Neural cell (in vitro differentiated cells): ENCODE measurements at regions not wholly inside any gene's neighbourhood (a gene's known extent, or its start where the extent isn't known, plus 50 kb on each side); places are given as distances from the start of the nearest gene placed in this dataset.

ENCODE experiments used
- H2AFZ ChIP-seq: fragments of 200-600, 300-800 bp; sonication (generic), shearing (Covaris generic); 2 replicates; pipeline ENCODE4 v1.6.0; 2014; ENCODE audit warnings: low read depth, mild to moderate bottlenecking, antibody characterized with exemption, low read length, moderate library complexity
- H3F3A ChIP-seq: fragments of 200-600 bp; shearing (Covaris generic); 2 replicates; pipeline ENCODE4 v1.6.1; 2016; ENCODE audit warnings: mild to moderate bottlenecking, moderate library complexity, mixed read lengths, antibody characterized with exemption, low read length; ENCODE audit not compliant: insufficient read depth, poor library complexity, severe bottlenecking
- H3K27ac ChIP-seq: fragments of 200-600, 300-800 bp; sonication (generic), shearing (Covaris generic); 2 replicates; pipeline ENCODE4 v1.5.1; 2014; ENCODE audit warnings: mild to moderate bottlenecking, low read length, moderate library complexity
- H3K27me3 ChIP-seq: fragments of 300-800, 200-600 bp; sonication (generic), shearing (Covaris generic); 2 replicates; pipeline ENCODE4 v1.6.0; 2014; ENCODE audit warnings: mild to moderate bottlenecking, low read depth, low read length, moderate library complexity; ENCODE audit not compliant: insufficient read depth
- H3K36me3 ChIP-seq: fragments of 300-800, 200-600 bp; sonication (generic), shearing (Covaris generic); 2 replicates; pipeline ENCODE4 v1.5.1; 2014; ENCODE audit warnings: mild to moderate bottlenecking, antibody characterized with exemption, low read length, moderate library complexity; ENCODE audit not compliant: insufficient read depth
- H3K4me2 ChIP-seq: fragments of 300-800, 200-600 bp; sonication (generic), shearing (Covaris generic); 2 replicates; pipeline ENCODE4 v1.6.0; 2014; ENCODE audit warnings: mild to moderate bottlenecking, low read length
- H3K4me3 ChIP-seq: fragments of 300-800, 200-600 bp; sonication (generic), shearing (Covaris generic); 2 replicates; pipeline ENCODE4 v1.5.1; 2014; ENCODE audit warnings: mild to moderate bottlenecking, low read length, moderate library complexity
- H3K79me2 ChIP-seq: fragments of 200-600 bp; shearing (Covaris generic); replicated peaks from 2 replicates; pipeline ENCODE4 v1.6.0; 2014; ENCODE audit warnings: mild to moderate bottlenecking, low read length, moderate library complexity; ENCODE audit not compliant: insufficient read depth
- H3K9ac ChIP-seq: fragments of 300-800, 200-600 bp; sonication (generic), shearing (Covaris generic); 2 replicates; pipeline ENCODE4 v1.6.1; 2016; ENCODE audit warnings: mild to moderate bottlenecking, low read length, mixed read lengths
- H3K9me2 ChIP-seq: fragments of 200-600 bp; shearing (Covaris generic); 2 replicates; pipeline ENCODE4 v1.6.1; 2016; ENCODE audit warnings: mild to moderate bottlenecking, low read length, mixed read lengths; ENCODE audit not compliant: insufficient read depth
- H3K9me3 ChIP-seq: fragments of 200-600, 300-800 bp; sonication (generic), shearing (Covaris generic); 2 replicates; pipeline ENCODE4 v1.6.1; 2016; ENCODE audit warnings: mild to moderate bottlenecking, mixed run types, low read length, moderate library complexity, mixed read lengths
- H4K20me1 ChIP-seq: fragments of 200-600 bp; shearing (Covaris generic); 2 replicates; pipeline ENCODE4 v1.6.1; 2016; ENCODE audit warnings: mild to moderate bottlenecking, mixed run types; ENCODE audit not compliant: insufficient read depth
- EP300 ChIP-seq: fragments of 450-650 bp; conservative IDR thresholded peaks from 2 replicates; pipeline ENCODE4 v1.6.1; 2014; ENCODE audit warnings: antibody characterized with exemption, mild to moderate bottlenecking, moderate library complexity; ENCODE audit not compliant: poor library complexity, severe bottlenecking
- EZH2 ChIP-seq: fragments of 200-600, 300-800 bp; shearing (Covaris generic), sonication (generic); IDR thresholded peaks from 2 replicates; pipeline ENCODE4 v1.6.1; 2014; ENCODE audit warnings: antibody characterized with exemption, low read length, borderline replicate concordance, mild to moderate bottlenecking; ENCODE audit not compliant: insufficient read depth, poor library complexity, severe bottlenecking
- MXI1 ChIP-seq: fragments of 450-650 bp; conservative IDR thresholded peaks from 2 replicates; pipeline ENCODE4 v1.6.1; 2014; ENCODE audit warnings: antibody characterized with exemption, mild to moderate bottlenecking; ENCODE audit not compliant: poor library complexity, severe bottlenecking
- POLR2AphosphoS5 ChIP-seq: IDR thresholded peaks from 2 replicates; pipeline ENCODE4 v1.6.1; 2012
- RAD21 ChIP-seq: fragments of 450-650 bp; conservative IDR thresholded peaks from 2 replicates; pipeline ENCODE4 v1.6.1; 2014; ENCODE audit warnings: antibody characterized with exemption, mild to moderate bottlenecking, moderate library complexity
- SMC3 ChIP-seq: fragments of 450-650 bp; conservative IDR thresholded peaks from 2 replicates; pipeline ENCODE4 v1.6.1; 2014; ENCODE audit warnings: antibody characterized with exemption, mild to moderate bottlenecking, moderate library complexity; ENCODE audit not compliant: poor library complexity
- TAF1 ChIP-seq: IDR thresholded peaks from 2 replicates; pipeline ENCODE4 v1.6.1; 2012; ENCODE audit warnings: low read depth
- TF ChIP-seq, protein P1 (sequence below): IDR thresholded peaks from 2 replicates; pipeline ENCODE4 v1.6.1; 2012; ENCODE audit warnings: borderline replicate concordance
- TF ChIP-seq, protein P2 (sequence below): fragments of 450-650 bp; IDR thresholded peaks from 2 replicates; pipeline ENCODE4 v1.5.1; 2014; ENCODE audit warnings: antibody characterized with exemption, mild to moderate bottlenecking, moderate library complexity; ENCODE audit not compliant: poor library complexity, severe bottlenecking

DNA sequence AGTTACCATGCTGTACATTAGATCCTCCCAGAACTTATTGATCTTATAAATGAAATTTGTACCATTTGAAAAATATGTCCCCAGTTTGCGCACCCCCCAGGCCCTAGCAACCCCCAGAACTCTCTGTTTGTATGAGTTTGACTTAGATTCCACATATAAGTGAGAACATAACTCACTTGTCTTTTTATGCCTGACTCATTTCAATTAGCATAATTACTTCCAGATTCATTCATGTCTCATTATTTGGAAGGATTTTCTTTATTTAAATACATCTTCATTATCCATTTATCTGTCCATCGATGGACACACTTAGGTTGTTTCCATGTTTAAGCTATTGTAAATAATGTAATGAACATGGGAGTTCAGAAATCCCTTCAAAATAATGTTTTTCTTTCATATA lies 705.9 kb downstream of the CCDC85A start:
- Histone ChIP-seq H3F3A (no peaks in the 10 kb centered on the region), H3K4me3 (no peak overlapping the region), H3K9ac (no peak overlapping the region), H3K9me2 (no peaks in the 10 kb centered on the region), H3K4me2 (no peak overlapping the region), H4K20me1 (no peaks in the 10 kb centered on the region), H3K9me3 (no peaks in the 10 kb centered on the region), H3K36me3 (no peaks in the 10 kb centered on the region), H3K27me3 (no peaks in the 10 kb centered on the region), H2AFZ (no peak overlapping the region), H3K27ac (no peak overlapping the region), H3K79me2 (no peaks in the 10 kb centered on the region)
- TF ChIP-seq, protein P1, sequence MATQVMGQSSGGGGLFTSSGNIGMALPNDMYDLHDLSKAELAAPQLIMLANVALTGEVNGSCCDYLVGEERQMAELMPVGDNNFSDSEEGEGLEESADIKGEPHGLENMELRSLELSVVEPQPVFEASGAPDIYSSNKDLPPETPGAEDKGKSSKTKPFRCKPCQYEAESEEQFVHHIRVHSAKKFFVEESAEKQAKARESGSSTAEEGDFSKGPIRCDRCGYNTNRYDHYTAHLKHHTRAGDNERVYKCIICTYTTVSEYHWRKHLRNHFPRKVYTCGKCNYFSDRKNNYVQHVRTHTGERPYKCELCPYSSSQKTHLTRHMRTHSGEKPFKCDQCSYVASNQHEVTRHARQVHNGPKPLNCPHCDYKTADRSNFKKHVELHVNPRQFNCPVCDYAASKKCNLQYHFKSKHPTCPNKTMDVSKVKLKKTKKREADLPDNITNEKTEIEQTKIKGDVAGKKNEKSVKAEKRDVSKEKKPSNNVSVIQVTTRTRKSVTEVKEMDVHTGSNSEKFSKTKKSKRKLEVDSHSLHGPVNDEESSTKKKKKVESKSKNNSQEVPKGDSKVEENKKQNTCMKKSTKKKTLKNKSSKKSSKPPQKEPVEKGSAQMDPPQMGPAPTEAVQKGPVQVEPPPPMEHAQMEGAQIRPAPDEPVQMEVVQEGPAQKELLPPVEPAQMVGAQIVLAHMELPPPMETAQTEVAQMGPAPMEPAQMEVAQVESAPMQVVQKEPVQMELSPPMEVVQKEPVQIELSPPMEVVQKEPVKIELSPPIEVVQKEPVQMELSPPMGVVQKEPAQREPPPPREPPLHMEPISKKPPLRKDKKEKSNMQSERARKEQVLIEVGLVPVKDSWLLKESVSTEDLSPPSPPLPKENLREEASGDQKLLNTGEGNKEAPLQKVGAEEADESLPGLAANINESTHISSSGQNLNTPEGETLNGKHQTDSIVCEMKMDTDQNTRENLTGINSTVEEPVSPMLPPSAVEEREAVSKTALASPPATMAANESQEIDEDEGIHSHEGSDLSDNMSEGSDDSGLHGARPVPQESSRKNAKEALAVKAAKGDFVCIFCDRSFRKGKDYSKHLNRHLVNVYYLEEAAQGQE: no peak
- TF ChIP-seq EP300 (no peak), MXI1 (no peak), SMC3 (no peak), EZH2 (no peak), RAD21 (no peak), TAF1 (no peak), POLR2AphosphoS5 (no peak)
- TF ChIP-seq, protein P2, sequence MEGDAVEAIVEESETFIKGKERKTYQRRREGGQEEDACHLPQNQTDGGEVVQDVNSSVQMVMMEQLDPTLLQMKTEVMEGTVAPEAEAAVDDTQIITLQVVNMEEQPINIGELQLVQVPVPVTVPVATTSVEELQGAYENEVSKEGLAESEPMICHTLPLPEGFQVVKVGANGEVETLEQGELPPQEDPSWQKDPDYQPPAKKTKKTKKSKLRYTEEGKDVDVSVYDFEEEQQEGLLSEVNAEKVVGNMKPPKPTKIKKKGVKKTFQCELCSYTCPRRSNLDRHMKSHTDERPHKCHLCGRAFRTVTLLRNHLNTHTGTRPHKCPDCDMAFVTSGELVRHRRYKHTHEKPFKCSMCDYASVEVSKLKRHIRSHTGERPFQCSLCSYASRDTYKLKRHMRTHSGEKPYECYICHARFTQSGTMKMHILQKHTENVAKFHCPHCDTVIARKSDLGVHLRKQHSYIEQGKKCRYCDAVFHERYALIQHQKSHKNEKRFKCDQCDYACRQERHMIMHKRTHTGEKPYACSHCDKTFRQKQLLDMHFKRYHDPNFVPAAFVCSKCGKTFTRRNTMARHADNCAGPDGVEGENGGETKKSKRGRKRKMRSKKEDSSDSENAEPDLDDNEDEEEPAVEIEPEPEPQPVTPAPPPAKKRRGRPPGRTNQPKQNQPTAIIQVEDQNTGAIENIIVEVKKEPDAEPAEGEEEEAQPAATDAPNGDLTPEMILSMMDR: no peak

DNA sequence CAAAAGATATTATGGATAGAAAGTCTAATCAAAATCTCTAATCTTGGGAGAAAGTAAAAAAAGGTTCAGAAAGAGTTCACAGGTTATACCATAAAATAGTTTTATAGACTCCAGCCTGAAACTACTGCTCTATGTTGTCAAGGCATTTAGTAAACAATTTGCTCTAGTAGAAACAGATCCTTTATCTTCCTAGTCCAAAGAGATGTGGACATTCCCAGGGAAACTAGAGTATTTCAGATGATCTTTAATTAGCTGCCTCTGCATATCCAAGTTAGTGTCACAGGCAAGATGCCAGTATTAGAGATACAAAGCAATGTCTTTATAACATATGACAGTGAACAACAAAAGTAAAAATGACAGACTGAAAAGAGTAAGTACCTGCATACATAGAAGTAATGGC lies 708.6 kb downstream of the CCDC85A start:
- Histone ChIP-seq H2AFZ (no peak overlapping the region), H3K4me3 (no peak overlapping the region), H3K27me3 (no peaks in the 10 kb centered on the region), H3K9ac (no peak overlapping the region), H4K20me1 (no peaks in the 10 kb centered on the region), H3K9me3 (no peaks in the 10 kb centered on the region), H3K4me2 (no peak overlapping the region), H3K9me2 (no peaks in the 10 kb centered on the region), H3K79me2 (no peaks in the 10 kb centered on the region), H3K36me3 (no peaks in the 10 kb centered on the region), H3F3A (no peaks in the 10 kb centered on the region), H3K27ac (no peak overlapping the region)
- TF ChIP-seq, protein P2: no peak
- TF ChIP-seq SMC3 (no peak), MXI1 (no peak), TAF1 (no peak), EP300 (no peak), EZH2 (no peak), POLR2AphosphoS5 (no peak), RAD21 (no peak)
- TF ChIP-seq, protein P1: no peak
